Caco-2 (cell line): ENCODE measurements at regions not wholly inside any gene's neighbourhood (a gene's known extent, or its start where the extent isn't known, plus 50 kb on each side); places are given as distances from the start of the nearest gene placed in this dataset.

ENCODE experiments used
- BruUV-seq: library from RNA; stranded (reverse); fragments of 400-500 nt; replicated peaks from 2 replicates; lab custom pipeline; 2021; lab: Mats Ljungman, UMichigan
- CTCF ChIA-PET: fragments of 300-600 bp; sonication (Branson Sonifier 250); formaldehyde crosslinking; loops from one replicate; lab custom pipeline; 2022; ENCODE audit warnings: antibody characterized with exemption; lab: Charles Lee
- POLR2A ChIA-PET: fragments of 300-600 bp; sonication (Branson Sonifier 250); formaldehyde crosslinking; loops from one replicate; lab custom pipeline; 2022; ENCODE audit warnings: antibody characterized with exemption; lab: Charles Lee
- DNase-seq, 2 experiments: peaks; one replicate each; pipeline versions ENCODE4 v3.0.0 to v3.0.0-alpha.2; 2020 to 2022
- H3K27me3 ChIP-seq: replicated peaks from 2 replicates; pipeline ENCODE4 v1.6.0; 2011; ENCODE audit warnings: low read length; ENCODE audit not compliant: control insufficient read depth, insufficient read depth
- H3K36me3 ChIP-seq: 2 replicates; pipeline ENCODE4 v1.5.1; 2011; ENCODE audit warnings: low read length; ENCODE audit not compliant: control insufficient read depth, insufficient read depth
- H3K4me1 ChIP-seq: fragments of 250-450 bp; sonication (Bioruptor Pico); 2 replicates; pipeline ENCODE4 v1.5.1; 2020; ENCODE audit warnings: mild to moderate bottlenecking
- H3K4me3 ChIP-seq: 2 replicates; pipeline ENCODE4 v1.5.1; 2011; ENCODE audit warnings: low read depth, mild to moderate bottlenecking, control low read depth, low read length
- H3K9me3 ChIP-seq: fragments of 250-450 bp; sonication (Bioruptor Pico); 2 replicates; pipeline ENCODE4 v1.5.1; 2020; ENCODE audit warnings: mild to moderate bottlenecking, moderate library complexity
- H3K27ac Mint-ChIP-seq: one replicate; pipeline ENCODE4 v1.8.0; 2022; ENCODE audit warnings: mixed read lengths; ENCODE audit not compliant: unreplicated experiment
- H3K27me3 Mint-ChIP-seq: one replicate; pipeline ENCODE4 v1.8.0; 2022; ENCODE audit warnings: mixed read lengths; ENCODE audit not compliant: insufficient read depth, unreplicated experiment
- H3K36me3 Mint-ChIP-seq: one replicate; pipeline ENCODE4 v1.8.0; 2022; ENCODE audit warnings: mild to moderate bottlenecking, mixed read lengths; ENCODE audit not compliant: insufficient read depth, unreplicated experiment
- H3K4me1 Mint-ChIP-seq: one replicate; pipeline ENCODE4 v1.8.0; 2022; ENCODE audit warnings: low read depth, mixed read lengths; ENCODE audit not compliant: unreplicated experiment
- H3K4me3 Mint-ChIP-seq: one replicate; pipeline ENCODE4 v1.8.0; 2022; ENCODE audit warnings: mild to moderate bottlenecking, moderate library complexity, mixed read lengths; ENCODE audit not compliant: unreplicated experiment
- H3K9me3 Mint-ChIP-seq: one replicate; pipeline ENCODE4 v1.8.0; 2022; ENCODE audit warnings: mixed read lengths; ENCODE audit not compliant: unreplicated experiment
- intact Hi-C: fragments of 100-400 bp; cut with micrococcal nuclease; formaldehyde crosslinking; loops from one replicate; pipeline ENCODE4 v1.10.0; 2022; ENCODE audit not compliant: unreplicated experiment
- TF ChIP-seq, protein P1 (sequence below), 2 experiments: fragments of 200-600 bp in 1 of 2; IDR thresholded peaks; 1 replicate in 1 of 2; 2 replicates in 1 of 2; pipeline versions ENCODE4 v1.5.1 to v1.8.0; 2011 to 2022; ENCODE audit warnings: antibody characterized with exemption in 1 of 2, control low read depth in 1 of 2, inconsistent platforms in 1 of 2, low read depth in 1 of 2, low read length in 1 of 2, mild to moderate bottlenecking in 1 of 2, moderate library complexity in 1 of 2; ENCODE audit not compliant: insufficient read depth in 1 of 2, severe bottlenecking in 1 of 2, unreplicated experiment in 1 of 2

- BruUV-seq = no TSS peak
- no peaks in the 10 kb centered on the region for H3K9me3 ChIP-seq
- no peaks in the 10 kb centered on the region for H3K4me1 ChIP-seq
- H3K4me3 ChIP-seq = no peak overlapping the region
- Mint-ChIP-seq H3K4me3 (no peak overlapping the region), H3K27ac (no peak overlapping the region), H3K9me3 (no peaks in the 10 kb centered on the region), H3K27me3 (no peaks in the 10 kb centered on the region), H3K4me1 (no peaks in the 10 kb centered on the region), H3K36me3 (no peaks in the 10 kb centered on the region)
- intact Hi-C loops = no loop called here
- POLR2A ChIA-PET = no interaction called here
- CTCF ChIA-PET = no interaction called here
- no peaks in the 10 kb centered on the region for H3K27me3 ChIP-seq
- no peak for DNase-seq
- H3K36me3 ChIP-seq = no peaks in the 10 kb centered on the region
- TF ChIP-seq, protein P1, sequence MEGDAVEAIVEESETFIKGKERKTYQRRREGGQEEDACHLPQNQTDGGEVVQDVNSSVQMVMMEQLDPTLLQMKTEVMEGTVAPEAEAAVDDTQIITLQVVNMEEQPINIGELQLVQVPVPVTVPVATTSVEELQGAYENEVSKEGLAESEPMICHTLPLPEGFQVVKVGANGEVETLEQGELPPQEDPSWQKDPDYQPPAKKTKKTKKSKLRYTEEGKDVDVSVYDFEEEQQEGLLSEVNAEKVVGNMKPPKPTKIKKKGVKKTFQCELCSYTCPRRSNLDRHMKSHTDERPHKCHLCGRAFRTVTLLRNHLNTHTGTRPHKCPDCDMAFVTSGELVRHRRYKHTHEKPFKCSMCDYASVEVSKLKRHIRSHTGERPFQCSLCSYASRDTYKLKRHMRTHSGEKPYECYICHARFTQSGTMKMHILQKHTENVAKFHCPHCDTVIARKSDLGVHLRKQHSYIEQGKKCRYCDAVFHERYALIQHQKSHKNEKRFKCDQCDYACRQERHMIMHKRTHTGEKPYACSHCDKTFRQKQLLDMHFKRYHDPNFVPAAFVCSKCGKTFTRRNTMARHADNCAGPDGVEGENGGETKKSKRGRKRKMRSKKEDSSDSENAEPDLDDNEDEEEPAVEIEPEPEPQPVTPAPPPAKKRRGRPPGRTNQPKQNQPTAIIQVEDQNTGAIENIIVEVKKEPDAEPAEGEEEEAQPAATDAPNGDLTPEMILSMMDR (IDR thresholded peaks at IDR 0.05; ENCODE audit: insufficient read depth in 1 of 2, low read depth in 1 of 2, low read length in 1 of 2, severe bottlenecking in 1 of 2, unreplicated experiment in 1 of 2) = no peak
These were observed 334.3 kb upstream of the MANEA start for GRCh38 chr6:95243053-95243452.

DNA sequence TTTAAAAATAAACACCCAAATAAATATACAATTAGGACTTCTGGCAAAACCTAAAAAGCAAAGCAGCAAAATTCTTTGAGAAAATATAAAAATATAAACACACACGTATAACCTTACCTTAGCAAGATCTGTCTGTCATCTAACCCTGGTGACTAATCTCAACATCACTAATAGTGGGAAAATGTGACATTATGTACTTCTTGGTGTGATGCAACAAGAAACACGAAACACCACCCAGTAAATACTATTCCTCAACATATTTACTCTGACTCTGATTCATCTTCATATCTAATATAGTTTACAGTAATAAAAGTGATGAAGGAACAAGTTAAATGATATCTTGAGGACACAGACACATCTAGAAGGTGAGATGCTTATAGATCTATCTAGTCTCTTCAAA, 332.6 kb upstream of the MANEA start:
- Mint-ChIP-seq H3K4me3 (no peak overlapping the region), H3K36me3 (no peaks in the 10 kb centered on the region), H3K9me3 (no peaks in the 10 kb centered on the region), H3K4me1 (no peaks in the 10 kb centered on the region), H3K27me3 (no peaks in the 10 kb centered on the region), H3K27ac (no peak overlapping the region)
- H3K9me3 ChIP-seq = no peaks in the 10 kb centered on the region
- no peak for DNase-seq
- POLR2A ChIA-PET = no interaction called here
- TF ChIP-seq, protein P1 (IDR thresholded peaks at IDR 0.05; ENCODE audit: insufficient read depth in 1 of 2, low read depth in 1 of 2, low read length in 1 of 2, severe bottlenecking in 1 of 2, unreplicated experiment in 1 of 2) = no peak
- no TSS peak for BruUV-seq
- H3K36me3 ChIP-seq = no peaks in the 10 kb centered on the region
- no peaks in the 10 kb centered on the region for H3K27me3 ChIP-seq
- CTCF ChIA-PET = no interaction called here
- intact Hi-C loops = no loop called here
- H3K4me3 ChIP-seq = no peak overlapping the region
- no peaks in the 10 kb centered on the region for H3K4me1 ChIP-seq

GRCh38 chr6:95248499-95248898, 328.8 kb upstream of the MANEA start:
- ChIA-PET POLR2A (no interaction called here), CTCF (no interaction called here)
- H3K36me3 ChIP-seq = no peaks in the 10 kb centered on the region
- H3K9me3 ChIP-seq = no peaks in the 10 kb centered on the region
- TF ChIP-seq, protein P1 (IDR thresholded peaks at IDR 0.05; ENCODE audit: insufficient read depth in 1 of 2, low read depth in 1 of 2, low read length in 1 of 2, severe bottlenecking in 1 of 2, unreplicated experiment in 1 of 2) = no peak
- no peak for DNase-seq
- BruUV-seq = no TSS peak
- intact Hi-C loops = no loop called here
- H3K4me3 ChIP-seq = no peak overlapping the region
- no peaks in the 10 kb centered on the region for H3K4me1 ChIP-seq
- H3K27me3 ChIP-seq = no peaks in the 10 kb centered on the region
- no peaks in the 10 kb centered on the region for H3K36me3 Mint-ChIP-seq
- H3K27ac Mint-ChIP-seq = no peak overlapping the region
- H3K9me3 Mint-ChIP-seq = no peaks in the 10 kb centered on the region
- H3K4me1 Mint-ChIP-seq = no peaks in the 10 kb centered on the region
- no peak overlapping the region for H3K4me3 Mint-ChIP-seq
- no peaks in the 10 kb centered on the region for H3K27me3 Mint-ChIP-seq
